HEK293 (cell line): ENCODE measurements at regions not wholly inside any gene's neighbourhood (a gene's known extent, or its start where the extent isn't known, plus 50 kb on each side); places are given as distances from the start of the nearest gene placed in this dataset.

Experiments used
- CTCF ChIA-PET: fragments of 350-600 bp; formaldehyde crosslinking; extraction: SDS; loops from one replicate; lab custom pipeline; 2021; ENCODE audit warnings: antibody characterized with exemption; lab: Yijun Ruan, JAX
- POLR2A ChIA-PET: fragments of 300-600 bp; formaldehyde crosslinking; extraction: SDS; loops from one replicate; lab custom pipeline; 2020; ENCODE audit warnings: antibody characterized with exemption, inconsistent platforms; lab: Yijun Ruan, JAX
- H3K27ac ChIP-seq: fragments of 200-500 bp; sonication (Bioruptor generic); 2 replicates; pipeline ENCODE4 v1.5.1; 2014; ENCODE audit warnings: low read depth, low read length, control low read depth, inconsistent platforms; ENCODE audit errors: extremely low read depth
- H3K36me3 ChIP-seq, 2 experiments: fragments of 200-500 bp in 1 of 2; sonication (Bioruptor generic) in 1 of 2; 1 replicate in 1 of 2; 2 replicates in 1 of 2; pipeline ENCODE4 v1.5.1; 2014 to 2017; ENCODE audit warnings: inconsistent platforms in 2 of 2, low read length in 2 of 2; ENCODE audit not compliant: control insufficient read depth in 2 of 2, insufficient read depth in 1 of 2
- H3K4me1 ChIP-seq: fragments of 200-500 bp; sonication (Bioruptor generic); 2 replicates; pipeline ENCODE4 v1.5.1; 2014; ENCODE audit warnings: mild to moderate bottlenecking, low read length, inconsistent platforms; ENCODE audit not compliant: control insufficient read depth, insufficient read depth
- H3K4me3 ChIP-seq: 2 replicates; pipeline ENCODE4 v1.5.1; 2011; ENCODE audit warnings: low read depth, mild to moderate bottlenecking, control low read depth, low read length, moderate library complexity
- H3K9me3 ChIP-seq: fragments of 200-500 bp; sonication (Bioruptor generic); 2 replicates; pipeline ENCODE4 v1.5.1; 2014; ENCODE audit warnings: low read depth, low read length, inconsistent platforms; ENCODE audit not compliant: control insufficient read depth, insufficient read depth
- BCL11B ChIP-seq: fragments of 450-650 bp; formaldehyde crosslinking; IDR thresholded peaks from 2 replicates; pipeline ENCODE4 v1.5.1; 2016; ENCODE audit warnings: low read depth, missing biosample characterization, missing genetic modification characterization
- EGR2 ChIP-seq: fragments of 450-650 bp; formaldehyde crosslinking; IDR thresholded peaks from 2 replicates; pipeline ENCODE4 v1.5.1; 2016; ENCODE audit warnings: low read depth, missing biosample characterization, missing genetic modification characterization
- PRDM1 ChIP-seq: fragments of 450-650 bp; formaldehyde crosslinking; IDR thresholded peaks from 2 replicates; pipeline ENCODE4; 2016; ENCODE audit warnings: missing biosample characterization, missing genetic modification characterization
- SETDB1 ChIP-seq: IDR thresholded peaks from one replicate; pipeline ENCODE4 v1.6.1; 2017; ENCODE audit warnings: mild to moderate bottlenecking, low read length, moderate library complexity, mixed read lengths; ENCODE audit not compliant: insufficient read length
- ZFP41 ChIP-seq: fragments of 450-650 bp; formaldehyde crosslinking; IDR thresholded peaks from 2 replicates; pipeline ENCODE4 v1.5.1; 2016; ENCODE audit warnings: missing biosample characterization, missing genetic modification characterization, borderline replicate concordance
- ZNF140 ChIP-seq: fragments of 450-650 bp; formaldehyde crosslinking; IDR thresholded peaks from 2 replicates; pipeline ENCODE4 v1.5.1; 2016; ENCODE audit warnings: missing biosample characterization, missing genetic modification characterization
- ZNF202 ChIP-seq: fragments of 450-650 bp; formaldehyde crosslinking; IDR thresholded peaks from 2 replicates; pipeline ENCODE4 v1.5.1; 2016; ENCODE audit warnings: missing biosample characterization, missing genetic modification characterization, borderline replicate concordance
- ZNF239 ChIP-seq: fragments of 450-650 bp; formaldehyde crosslinking; IDR thresholded peaks from 2 replicates; pipeline ENCODE4 v1.5.1; 2016; ENCODE audit warnings: missing biosample characterization, missing genetic modification characterization
- ZNF404 ChIP-seq: fragments of 450-650 bp; formaldehyde crosslinking; IDR thresholded peaks from 2 replicates; pipeline ENCODE4 v1.5.1; 2017; ENCODE audit warnings: missing biosample characterization, missing genetic modification characterization
- ZNF529 ChIP-seq: fragments of 450-650 bp; formaldehyde crosslinking; IDR thresholded peaks from 2 replicates; pipeline ENCODE4 v1.5.1; 2017; ENCODE audit warnings: missing genetic modification characterization, missing biosample characterization; ENCODE audit not compliant: insufficient replicate concordance
- ZNF561 ChIP-seq: fragments of 450-650 bp; IDR thresholded peaks from 2 replicates; pipeline ENCODE4 v1.5.1; 2018; ENCODE audit warnings: missing biosample characterization, missing genetic modification characterization, borderline replicate concordance
- ZNF596 ChIP-seq: fragments of 450-650 bp; IDR thresholded peaks from 2 replicates; pipeline ENCODE4 v1.5.0; 2018; ENCODE audit warnings: missing biosample characterization, mild to moderate bottlenecking, missing genetic modification characterization, moderate library complexity
- ZNF610 ChIP-seq: fragments of 450-650 bp; formaldehyde crosslinking; IDR thresholded peaks from 2 replicates; pipeline ENCODE4 v1.5.1; 2016; ENCODE audit warnings: missing biosample characterization, missing genetic modification characterization, borderline replicate concordance
- ZNF629 ChIP-seq: fragments of 450-650 bp; formaldehyde crosslinking; IDR thresholded peaks from 2 replicates; pipeline ENCODE4 v1.5.1; 2017; ENCODE audit warnings: missing biosample characterization, missing genetic modification characterization
- ZNF670 ChIP-seq: fragments of 450-650 bp; formaldehyde crosslinking; IDR thresholded peaks from 2 replicates; pipeline ENCODE4 v1.5.1; 2016; ENCODE audit warnings: missing biosample characterization, missing genetic modification characterization, low read depth
- ZNF768 ChIP-seq: fragments of 450-650 bp; formaldehyde crosslinking; IDR thresholded peaks from 2 replicates; pipeline ENCODE4 v1.5.1; 2018; ENCODE audit warnings: missing biosample characterization, mild to moderate bottlenecking, missing genetic modification characterization
- ZNF777 ChIP-seq: fragments of 450-650 bp; formaldehyde crosslinking; IDR thresholded peaks from 2 replicates; pipeline ENCODE4 v1.5.1; 2017; ENCODE audit warnings: missing biosample characterization, missing genetic modification characterization, borderline replicate concordance
- ZNF843 ChIP-seq: fragments of 450-650 bp; formaldehyde crosslinking; IDR thresholded peaks from 2 replicates; pipeline ENCODE4 v1.5.1; 2016; ENCODE audit warnings: missing biosample characterization, missing genetic modification characterization
- TF ChIP-seq, protein P1 (sequence below): fragments of 450-650 bp; formaldehyde crosslinking; IDR thresholded peaks from 2 replicates; pipeline ENCODE4 v1.5.1; 2016; ENCODE audit warnings: missing biosample characterization, missing genetic modification characterization
- TF ChIP-seq, protein P2 (sequence below): fragments of 450-650 bp; formaldehyde crosslinking; IDR thresholded peaks from 2 replicates; pipeline ENCODE4 v1.5.1; 2016; ENCODE audit warnings: missing biosample characterization, missing genetic modification characterization
- TF ChIP-seq, protein P3 (sequence below): fragments of 450-650 bp; IDR thresholded peaks from 2 replicates; pipeline ENCODE4 v1.5.1; 2018; ENCODE audit warnings: missing biosample characterization, missing genetic modification characterization

DNA sequence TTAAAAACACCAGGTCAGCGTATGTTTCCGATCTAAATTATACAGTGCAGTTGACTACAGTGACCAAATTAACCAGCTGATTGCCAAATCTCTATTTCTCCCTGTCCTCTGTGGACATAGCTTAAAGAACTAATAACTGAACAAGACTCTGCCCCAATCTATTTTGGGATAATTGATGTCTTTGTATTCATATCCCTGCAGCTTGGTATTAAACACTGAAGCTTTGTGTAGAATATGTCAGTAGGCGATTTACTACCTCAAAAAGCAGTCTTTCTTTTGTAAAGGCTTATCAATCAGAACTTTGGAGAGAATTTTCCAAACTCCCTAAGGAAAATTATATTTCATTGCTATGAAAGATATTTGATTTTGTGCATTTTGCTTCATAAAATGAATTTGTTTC is 258.2 kb downstream of the SOX2 start (continued):
- TF ChIP-seq ZNF768 (tag by site-specific recombination) = no peak
- TF ChIP-seq, all 188 proteins: peak for 0

DNA sequence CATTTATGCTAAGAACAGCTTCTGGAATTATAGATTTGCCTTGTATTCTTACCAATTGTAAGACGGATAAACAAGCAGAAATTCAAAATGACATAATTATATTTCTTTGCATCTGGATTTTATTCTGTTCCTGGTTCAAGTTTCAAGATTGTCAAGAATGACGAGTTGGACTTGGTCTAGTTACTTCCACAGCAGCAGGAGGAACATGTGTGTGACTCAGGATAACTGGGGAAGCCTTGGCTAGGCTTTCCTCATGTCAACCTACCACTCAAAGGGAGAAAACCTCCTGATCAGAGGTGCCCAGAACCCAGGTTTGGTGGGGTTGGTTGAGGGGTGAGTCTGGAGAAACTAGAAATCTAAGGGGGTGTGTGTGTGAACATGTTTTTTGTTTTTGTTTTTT is 259.7 kb downstream of the SOX2 start:
- POLR2A ChIA-PET = no interaction called here
- CTCF ChIA-PET = interaction anchor here (0.6 kb wide), 1 partner anchor 19 kb away, joined by 4 read pairs; no protein-coding TSS in a partner anchor
- H3K36me3 ChIP-seq = no peaks in the 10 kb centered on the region
- TF ChIP-seq ZNF610 (no peak), SETDB1 (no peak), ZNF140 (tag by site-specific recombination) (no peak), ZNF629 (no peak), ZNF777 (no peak), ZFP41 (tag by site-specific recombination) (no peak), ZNF404 (no peak), PRDM1 (no peak), ZNF202 (no peak), BCL11B (tag by site-specific recombination) (no peak), ZNF596 (no peak), ZNF239 (no peak)
- TF ChIP-seq, protein P1, sequence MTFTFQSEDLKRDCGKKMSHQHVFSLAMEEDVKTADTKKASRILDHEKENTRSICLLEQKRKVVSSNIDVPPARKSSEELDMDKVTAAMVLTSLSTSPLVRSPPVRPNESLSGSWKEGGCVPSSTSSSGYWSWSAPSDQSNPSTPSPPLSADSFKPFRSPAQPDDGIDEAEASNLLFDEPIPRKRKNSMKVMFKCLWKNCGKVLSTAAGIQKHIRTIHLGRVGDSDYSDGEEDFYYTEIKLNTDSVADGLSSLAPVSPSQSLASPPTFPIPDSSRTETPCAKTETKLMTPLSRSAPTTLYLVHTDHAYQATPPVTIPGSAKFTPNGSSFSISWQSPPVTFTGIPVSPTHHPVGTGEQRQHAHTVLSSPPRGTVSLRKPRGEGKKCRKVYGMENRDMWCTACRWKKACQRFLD (tag by site-specific recombination) = no peak
- TF ChIP-seq, protein P2, sequence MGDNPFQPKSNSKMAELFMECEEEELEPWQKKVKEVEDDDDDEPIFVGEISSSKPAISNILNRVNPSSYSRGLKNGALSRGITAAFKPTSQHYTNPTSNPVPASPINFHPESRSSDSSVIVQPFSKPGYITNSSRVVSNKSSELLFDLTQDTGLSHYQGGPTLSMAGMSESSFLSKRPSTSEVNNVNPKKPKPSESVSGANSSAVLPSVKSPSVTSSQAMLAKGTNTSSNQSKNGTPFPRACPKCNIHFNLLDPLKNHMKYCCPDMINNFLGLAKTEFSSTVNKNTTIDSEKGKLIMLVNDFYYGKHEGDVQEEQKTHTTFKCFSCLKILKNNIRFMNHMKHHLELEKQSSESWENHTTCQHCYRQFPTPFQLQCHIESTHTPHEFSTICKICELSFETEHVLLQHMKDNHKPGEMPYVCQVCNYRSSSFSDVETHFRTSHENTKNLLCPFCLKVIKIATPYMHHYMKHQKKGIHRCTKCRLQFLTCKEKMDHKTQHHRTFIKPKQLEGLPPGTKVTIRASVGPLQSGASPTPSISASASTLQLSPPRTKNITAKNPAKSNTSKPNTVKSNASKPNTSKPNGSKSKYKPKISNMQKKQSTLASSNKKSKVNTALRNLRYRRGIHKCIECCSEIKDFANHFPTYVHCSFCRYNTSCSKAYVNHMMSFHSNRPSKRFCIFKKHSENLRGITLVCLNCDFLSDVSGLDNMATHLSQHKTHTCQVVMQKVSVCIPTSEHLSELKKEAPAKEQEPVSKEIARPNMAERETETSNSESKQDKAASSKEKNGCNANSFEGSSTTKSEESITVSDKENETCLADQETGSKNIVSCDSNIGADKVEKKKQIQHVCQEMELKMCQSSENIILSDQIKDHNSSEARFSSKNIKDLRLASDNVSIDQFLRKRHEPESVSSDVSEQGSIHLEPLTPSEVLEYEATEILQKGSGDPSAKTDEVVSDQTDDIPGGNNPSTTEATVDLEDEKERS (tag by site-specific recombination) = no peak
- TF ChIP-seq, protein P3, sequence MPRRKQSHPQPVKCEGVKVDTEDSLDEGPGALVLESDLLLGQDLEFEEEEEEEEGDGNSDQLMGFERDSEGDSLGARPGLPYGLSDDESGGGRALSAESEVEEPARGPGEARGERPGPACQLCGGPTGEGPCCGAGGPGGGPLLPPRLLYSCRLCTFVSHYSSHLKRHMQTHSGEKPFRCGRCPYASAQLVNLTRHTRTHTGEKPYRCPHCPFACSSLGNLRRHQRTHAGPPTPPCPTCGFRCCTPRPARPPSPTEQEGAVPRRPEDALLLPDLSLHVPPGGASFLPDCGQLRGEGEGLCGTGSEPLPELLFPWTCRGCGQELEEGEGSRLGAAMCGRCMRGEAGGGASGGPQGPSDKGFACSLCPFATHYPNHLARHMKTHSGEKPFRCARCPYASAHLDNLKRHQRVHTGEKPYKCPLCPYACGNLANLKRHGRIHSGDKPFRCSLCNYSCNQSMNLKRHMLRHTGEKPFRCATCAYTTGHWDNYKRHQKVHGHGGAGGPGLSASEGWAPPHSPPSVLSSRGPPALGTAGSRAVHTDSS (tag by site-specific recombination) = no peak
- no peaks in the 10 kb centered on the region for H3K9me3 ChIP-seq
- H3K27ac ChIP-seq = no peak overlapping the region
- no peaks in the 10 kb centered on the region for H3K4me1 ChIP-seq
- H3K4me3 ChIP-seq = no peak overlapping the region

DNA sequence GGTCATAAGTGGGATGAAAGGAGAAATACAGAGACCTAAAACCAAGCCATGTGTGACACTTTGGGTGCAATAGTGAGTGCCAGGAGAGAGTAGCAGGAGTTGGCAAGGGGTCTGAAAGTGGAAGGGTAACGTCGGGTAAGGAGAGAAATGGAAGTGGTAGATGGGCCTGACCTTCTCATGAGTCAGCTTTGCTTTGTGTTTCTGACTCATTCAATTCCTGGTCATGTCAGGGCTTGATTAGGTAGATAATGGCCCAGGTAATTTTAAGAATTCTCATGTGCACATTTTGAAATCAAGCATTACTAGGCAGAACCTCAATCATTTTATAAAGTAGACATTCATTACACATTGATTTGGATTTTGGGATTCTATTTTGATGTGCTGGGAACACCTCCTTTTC is 262.5 kb downstream of the SOX2 start:
- TF ChIP-seq ZNF561 (no peak), ZNF529 (tag by site-specific recombination) (no peak), ZNF843 (tag by site-specific recombination) (no peak), EGR2 (no peak), ZNF670 (no peak)
- no peaks in the 10 kb centered on the region for H3K4me1 ChIP-seq
- ChIA-PET POLR2A (no interaction called here), CTCF (interaction anchor here (0.6 kb wide), 1 partner anchor 644 kb away, joined by 4 read pairs; no protein-coding TSS in a partner anchor)
- no peak overlapping the region for H3K4me3 ChIP-seq
- no peaks in the 10 kb centered on the region for H3K9me3 ChIP-seq
- no peak overlapping the region for H3K27ac ChIP-seq
- no peaks in the 10 kb centered on the region for H3K36me3 ChIP-seq
